ENCODE measurements at regions not wholly inside any gene's neighbourhood (a gene's known extent, or its start where the extent isn't known, plus 50 kb on each side); places are given as distances from the start of the nearest gene placed in this dataset.
"Not testable (repeated sequence)": the region's sequence is repeated elsewhere in the genome, so short reads cannot be mapped to it uniquely, and the experiment has no call there.

- H3K27ac Mint-ChIP-seq; H3K36me3 Mint-ChIP-seq (ENCODE audit: low read depth); H3K9me3 Mint-ChIP-seq; CTCF ChIA-PET; H3K4me1 Mint-ChIP-seq (ENCODE audit: low read depth); intact Hi-C loops (cut with micrococcal nuclease); DNase-seq; H3K4me3 Mint-ChIP-seq; H3K27me3 Mint-ChIP-seq (ENCODE audit: low read depth): not testable (repeated sequence)
Observed at GRCh38 chr1:120272242-120272641, 95.9 kb upstream of the SEC22B start.

DNA sequence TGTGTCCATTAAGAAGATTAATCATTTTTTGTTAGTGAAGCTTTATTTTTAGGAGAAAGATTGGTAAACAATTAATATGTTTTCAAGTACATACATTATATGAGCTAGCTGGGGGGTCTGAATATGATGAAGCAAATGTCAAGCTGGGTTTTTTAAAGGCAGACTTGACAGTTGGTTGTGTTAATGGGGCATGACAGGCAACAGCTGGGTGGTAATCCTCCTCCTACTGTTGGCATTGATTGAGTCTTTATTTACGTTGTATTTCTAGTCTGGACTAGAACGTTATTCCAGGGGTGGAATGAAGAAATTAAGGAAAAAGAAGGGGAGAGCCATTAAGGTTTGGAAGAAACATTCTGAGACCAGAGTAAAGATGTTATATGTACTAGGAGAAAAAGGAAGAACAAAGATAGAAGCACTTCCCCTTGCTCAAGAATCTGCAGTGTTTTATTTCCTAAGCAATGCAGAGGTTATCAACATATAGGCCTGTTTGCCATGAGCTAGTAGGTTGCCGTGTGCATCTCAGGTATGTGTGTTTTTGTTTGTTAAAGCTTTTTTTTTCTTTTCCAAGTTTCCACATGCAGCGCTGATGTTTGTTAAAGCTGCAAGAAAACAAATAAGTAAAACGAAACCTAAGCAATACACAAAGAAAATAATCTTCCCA, 95.4 kb upstream of the SEC22B start:
- not testable (repeated sequence) for H3K4me3 Mint-ChIP-seq, H3K27ac Mint-ChIP-seq

DNA sequence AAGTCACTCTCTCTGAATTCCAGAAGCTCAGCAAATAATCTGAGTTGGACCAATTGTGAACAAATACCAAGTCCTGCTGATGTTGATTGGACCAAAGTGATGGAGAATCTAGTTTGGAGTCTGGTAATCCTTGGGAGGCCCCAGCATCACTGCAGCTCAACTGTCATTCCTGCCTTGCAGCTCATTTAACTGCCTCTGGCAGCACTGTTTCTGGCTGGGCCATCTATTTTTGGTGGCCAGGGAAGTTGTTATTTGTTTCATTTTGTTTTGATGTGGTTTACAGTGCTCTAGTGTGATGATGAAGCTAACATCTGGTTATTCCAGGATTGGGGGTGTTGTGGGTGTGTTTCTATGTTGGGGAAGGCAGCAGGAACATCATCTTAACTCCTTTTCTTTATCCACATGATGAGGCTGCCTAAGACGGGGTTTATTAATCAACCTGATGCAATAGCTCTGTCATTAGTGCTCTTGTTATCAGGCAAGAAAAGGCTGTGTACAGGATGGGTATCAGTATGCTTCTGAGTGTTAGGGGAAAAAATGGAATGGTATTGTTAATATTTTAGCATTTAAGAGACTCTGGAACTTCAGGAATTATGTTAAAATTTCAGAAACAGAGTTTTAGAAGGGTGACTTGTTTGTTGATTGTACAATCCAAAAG, 91.7 kb upstream of the SEC22B start:
- CTCF ChIA-PET; H3K4me1 Mint-ChIP-seq (ENCODE audit: low read depth); H3K9me3 Mint-ChIP-seq; H3K4me3 Mint-ChIP-seq; H3K36me3 Mint-ChIP-seq (ENCODE audit: low read depth); H3K27me3 Mint-ChIP-seq (ENCODE audit: low read depth); H3K27ac Mint-ChIP-seq; DNase-seq; intact Hi-C loops (cut with micrococcal nuclease): not testable (repeated sequence)

More for the DNA sequence above, 95.4 kb upstream of the SEC22B start:
- H3K27me3 Mint-ChIP-seq (ENCODE audit: low read depth); H3K36me3 Mint-ChIP-seq (ENCODE audit: low read depth); H3K4me1 Mint-ChIP-seq (ENCODE audit: low read depth); H3K9me3 Mint-ChIP-seq; CTCF ChIA-PET; DNase-seq; intact Hi-C loops (cut with micrococcal nuclease): not testable (repeated sequence)

- H3K27me3 Mint-ChIP-seq (ENCODE audit: low read depth); H3K4me3 Mint-ChIP-seq; H3K9me3 Mint-ChIP-seq; H3K27ac Mint-ChIP-seq; CTCF ChIA-PET; DNase-seq; H3K36me3 Mint-ChIP-seq (ENCODE audit: low read depth); intact Hi-C loops (cut with micrococcal nuclease); H3K4me1 Mint-ChIP-seq (ENCODE audit: low read depth): not testable (repeated sequence)
Observed at GRCh38 chr1:120264564-120264963, 88.2 kb upstream of the SEC22B start.

- CTCF ChIA-PET; H3K27me3 Mint-ChIP-seq (ENCODE audit: low read depth); H3K9me3 Mint-ChIP-seq; intact Hi-C loops (cut with micrococcal nuclease); H3K4me3 Mint-ChIP-seq; H3K4me1 Mint-ChIP-seq (ENCODE audit: low read depth); H3K27ac Mint-ChIP-seq; DNase-seq; H3K36me3 Mint-ChIP-seq (ENCODE audit: low read depth): not testable (repeated sequence)
Observed at GRCh38 chr1:120262791-120263751, 86.8 kb upstream of the SEC22B start.

GRCh38 chr1:120257778-120258105, 81.4 kb upstream of the SEC22B start:
- CTCF ChIA-PET; DNase-seq; H3K27ac Mint-ChIP-seq; H3K36me3 Mint-ChIP-seq (ENCODE audit: low read depth); H3K9me3 Mint-ChIP-seq; H3K4me3 Mint-ChIP-seq; intact Hi-C loops (cut with micrococcal nuclease); H3K27me3 Mint-ChIP-seq (ENCODE audit: low read depth); H3K4me1 Mint-ChIP-seq (ENCODE audit: low read depth): not testable (repeated sequence)

GRCh38 chr1:120257064-120257777, 80.9 kb upstream of the SEC22B start:
- DNase-seq; CTCF ChIA-PET; H3K9me3 Mint-ChIP-seq; H3K36me3 Mint-ChIP-seq (ENCODE audit: low read depth); H3K4me1 Mint-ChIP-seq (ENCODE audit: low read depth); intact Hi-C loops (cut with micrococcal nuclease); H3K27ac Mint-ChIP-seq; H3K4me3 Mint-ChIP-seq; H3K27me3 Mint-ChIP-seq (ENCODE audit: low read depth): not testable (repeated sequence)

DNA sequence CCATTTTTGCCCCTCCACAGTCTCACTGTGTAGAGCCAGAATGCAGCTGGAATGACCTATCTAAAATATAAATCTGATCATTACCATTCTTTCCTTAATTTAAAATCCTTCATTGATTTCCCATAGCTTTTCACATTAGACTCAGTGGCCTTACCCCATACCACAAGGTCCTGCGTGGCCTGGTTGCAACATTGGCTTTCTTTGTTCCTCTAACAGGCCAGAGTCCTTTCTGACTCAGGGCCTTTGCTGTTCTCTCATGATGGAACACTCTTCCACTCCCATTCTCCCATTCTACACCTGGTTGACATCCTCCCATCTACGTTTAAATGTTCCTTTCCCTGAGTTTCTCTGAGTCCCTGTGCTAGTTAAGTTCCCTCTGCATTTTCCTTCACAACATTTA, 74.4 kb upstream of the SEC22B start:
- H3K36me3 Mint-ChIP-seq (ENCODE audit: low read depth); intact Hi-C loops (cut with micrococcal nuclease); H3K4me3 Mint-ChIP-seq; H3K9me3 Mint-ChIP-seq; H3K4me1 Mint-ChIP-seq (ENCODE audit: low read depth); CTCF ChIA-PET; DNase-seq; H3K27ac Mint-ChIP-seq; H3K27me3 Mint-ChIP-seq (ENCODE audit: low read depth): not testable (repeated sequence)

DNA sequence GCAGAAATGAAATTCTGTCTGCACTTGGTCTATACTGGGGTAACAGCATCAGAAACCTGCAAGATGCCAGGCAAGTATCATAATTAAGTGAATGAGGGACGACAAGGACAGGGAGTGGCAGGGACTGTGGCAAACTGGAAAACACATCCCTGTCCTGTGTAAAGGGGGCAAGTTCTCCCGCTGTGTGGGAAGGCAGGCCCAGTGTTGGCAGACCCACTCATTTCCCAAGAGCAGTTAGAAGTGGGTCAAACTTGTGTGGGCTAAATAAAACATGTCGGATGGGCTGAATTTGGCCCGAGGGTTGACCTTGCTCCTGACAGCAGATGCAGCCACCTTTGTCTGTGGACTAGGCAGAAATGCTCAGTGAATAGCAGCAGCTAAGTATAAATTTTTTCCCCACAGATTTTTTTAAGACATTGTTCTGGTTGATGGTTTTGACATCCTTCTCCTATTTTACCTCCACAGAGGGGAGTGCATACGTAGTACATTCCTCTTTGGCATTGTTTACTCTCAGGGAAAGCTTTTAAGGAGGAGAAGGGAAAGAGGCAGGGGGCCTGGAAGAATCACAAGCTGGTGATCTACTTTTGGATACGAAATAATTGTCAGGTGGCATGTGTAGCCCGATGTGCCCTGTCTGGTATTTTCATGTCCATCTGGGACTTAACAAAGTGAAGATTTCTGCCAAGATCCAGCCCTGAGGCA, 72.6 kb upstream of the SEC22B start:
- intact Hi-C loops (cut with micrococcal nuclease); H3K4me1 Mint-ChIP-seq (ENCODE audit: low read depth); H3K36me3 Mint-ChIP-seq (ENCODE audit: low read depth); H3K4me3 Mint-ChIP-seq; H3K27ac Mint-ChIP-seq; H3K9me3 Mint-ChIP-seq; H3K27me3 Mint-ChIP-seq (ENCODE audit: low read depth); CTCF ChIA-PET; DNase-seq: not testable (repeated sequence)

GRCh38 chr1:120248203-120248602, 71.9 kb upstream of the SEC22B start:
- CTCF ChIA-PET; H3K4me1 Mint-ChIP-seq (ENCODE audit: low read depth); H3K36me3 Mint-ChIP-seq (ENCODE audit: low read depth); H3K9me3 Mint-ChIP-seq; H3K4me3 Mint-ChIP-seq; H3K27me3 Mint-ChIP-seq (ENCODE audit: low read depth); DNase-seq; H3K27ac Mint-ChIP-seq; intact Hi-C loops (cut with micrococcal nuclease): not testable (repeated sequence)

GRCh38 chr1:120243867-120244266, 67.5 kb upstream of the SEC22B start:
- not testable (repeated sequence) for H3K9me3 Mint-ChIP-seq; H3K36me3 Mint-ChIP-seq (ENCODE audit: low read depth)

DNA sequence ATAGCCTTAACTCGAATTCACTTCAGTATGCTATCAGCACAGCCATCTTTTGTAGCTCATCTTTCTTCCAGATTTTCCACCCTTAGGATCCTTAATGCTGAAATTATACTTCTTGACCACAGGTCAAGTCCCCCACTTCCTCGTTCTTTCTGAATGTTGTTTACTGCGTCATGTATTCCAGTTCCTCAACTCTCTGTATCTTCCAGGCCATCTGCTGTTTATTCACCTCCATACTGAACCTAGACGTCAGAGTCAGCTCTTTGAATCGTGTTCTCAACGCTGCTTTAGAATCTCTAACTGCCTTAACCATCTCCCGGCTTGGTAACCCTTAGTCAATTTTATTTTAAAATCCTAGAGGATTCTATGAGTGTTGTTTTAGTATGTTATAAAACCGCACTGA, 66.3 kb upstream of the SEC22B start:
- H3K9me3 Mint-ChIP-seq; intact Hi-C loops (cut with micrococcal nuclease); H3K36me3 Mint-ChIP-seq (ENCODE audit: low read depth); H3K27me3 Mint-ChIP-seq (ENCODE audit: low read depth); CTCF ChIA-PET; H3K4me1 Mint-ChIP-seq (ENCODE audit: low read depth); DNase-seq; H3K4me3 Mint-ChIP-seq; H3K27ac Mint-ChIP-seq: not testable (repeated sequence)

More at GRCh38 chr1:120243867-120244266, 67.5 kb upstream of the SEC22B start:
- intact Hi-C loops (cut with micrococcal nuclease); H3K4me1 Mint-ChIP-seq (ENCODE audit: low read depth); CTCF ChIA-PET; H3K4me3 Mint-ChIP-seq; H3K27me3 Mint-ChIP-seq (ENCODE audit: low read depth); DNase-seq; H3K27ac Mint-ChIP-seq: not testable (repeated sequence)
